WTC11 (cell line): ENCODE measurements at regions not wholly inside any gene's neighbourhood (a gene's known extent, or its start where the extent isn't known, plus 50 kb on each side); places are given as distances from the start of the nearest gene placed in this dataset.

Experiments used
- ATAC-seq: fragments of 200-7000 bp; cut with Tn5 transposase; 2 replicates; pipeline ENCODE4 v1.10.0; 2021; ENCODE audit warnings: mild to moderate bottlenecking, moderate library complexity
- CTCF ChIA-PET: fragments of 300-600 bp; sonication (Branson Sonifier 250); formaldehyde crosslinking; loops from one replicate; lab custom pipeline; 2021; ENCODE audit warnings: antibody characterized with exemption; lab: Charles Lee
- POLR2A ChIA-PET: fragments of 350-600 bp; sonication (Branson Sonifier 250); formaldehyde crosslinking; loops from one replicate; lab custom pipeline; 2021; ENCODE audit warnings: antibody characterized with exemption; lab: Charles Lee
- DNase-seq: peaks from one replicate; pipeline ENCODE4 v3.0.0; 2021; ENCODE audit warnings: low spot score
- H3K27ac Mint-ChIP-seq: 2 replicates; pipeline ENCODE4 v1.8.0; 2021; ENCODE audit warnings: mixed read lengths
- H3K27me3 Mint-ChIP-seq: 2 replicates; pipeline ENCODE4 v1.8.0; 2021; ENCODE audit warnings: low read depth, mild to moderate bottlenecking, moderate library complexity, mixed read lengths
- H3K36me3 Mint-ChIP-seq: 2 replicates; pipeline ENCODE4 v1.8.0; 2021; ENCODE audit warnings: mixed read lengths
- H3K4me1 Mint-ChIP-seq: 2 replicates; pipeline ENCODE4 v1.8.0; 2022; ENCODE audit warnings: mixed read lengths
- H3K4me3 Mint-ChIP-seq: 2 replicates; pipeline ENCODE4 v1.8.0; 2021; ENCODE audit warnings: mild to moderate bottlenecking, moderate library complexity, mixed read lengths
- H3K9me3 Mint-ChIP-seq: 2 replicates; pipeline ENCODE4 v1.8.0; 2021; ENCODE audit warnings: mixed read lengths
- E2F4 ChIP-seq: sonication (generic); formaldehyde crosslinking; IDR thresholded peaks from 2 replicates; pipeline ENCODE4 v1.8.1; 2022; ENCODE audit warnings: low read depth, mild to moderate bottlenecking, moderate library complexity, missing genetic modification reagents, borderline replicate concordance
- EMX1 ChIP-seq: fragments of 250-450 bp; sonication (Bioruptor Pico); IDR thresholded peaks from 2 replicates; pipeline ENCODE4 v1.8.0; 2021; ENCODE audit warnings: mild to moderate bottlenecking
- ETV6 ChIP-seq: sonication (generic); formaldehyde crosslinking; IDR thresholded peaks from 2 replicates; pipeline ENCODE4 v1.8.1; 2022; ENCODE audit warnings: mild to moderate bottlenecking, missing genetic modification reagents
- FOXP1 ChIP-seq: sonication (generic); formaldehyde crosslinking; IDR thresholded peaks from 2 replicates; pipeline ENCODE4 v1.8.0; 2022; ENCODE audit warnings: missing genetic modification reagents, mild to moderate bottlenecking, moderate library complexity, borderline replicate concordance
- HMGA2 ChIP-seq: fragments of 250-450 bp; sonication (Bioruptor Pico); IDR thresholded peaks from 2 replicates; pipeline ENCODE4 v1.4.0; 2021; ENCODE audit warnings: mild to moderate bottlenecking, moderate library complexity
- KAT7 ChIP-seq: sonication (generic); formaldehyde crosslinking; IDR thresholded peaks from 2 replicates; pipeline ENCODE4 v1.8.1; 2023; ENCODE audit warnings: missing genetic modification reagents, mild to moderate bottlenecking, borderline replicate concordance
- MXD4 ChIP-seq: fragments of 250-450 bp; sonication (Bioruptor Pico); IDR thresholded peaks from 2 replicates; pipeline ENCODE4 v1.8.0; 2021; ENCODE audit warnings: mild to moderate bottlenecking, moderate library complexity, borderline replicate concordance
- NR2C2 ChIP-seq: sonication (generic); formaldehyde crosslinking; IDR thresholded peaks from 2 replicates; pipeline ENCODE4 v1.8.0; 2022; ENCODE audit warnings: mild to moderate bottlenecking, missing genetic modification reagents
- NR3C1 ChIP-seq: sonication (generic); formaldehyde crosslinking; conservative IDR thresholded peaks from 2 replicates; pipeline ENCODE4 v1.8.1; 2023; ENCODE audit warnings: low read depth, mild to moderate bottlenecking, missing genetic modification reagents
- RORB ChIP-seq: fragments of 250-450 bp; sonication (Bioruptor Pico); IDR thresholded peaks from 2 replicates; pipeline ENCODE4 v1.9.0; 2021; ENCODE audit warnings: mild to moderate bottlenecking
- SMAD3 ChIP-seq: sonication (generic); formaldehyde crosslinking; IDR thresholded peaks from 2 replicates; pipeline ENCODE4 v1.8.0; 2022; ENCODE audit warnings: missing genetic modification reagents, mild to moderate bottlenecking, borderline replicate concordance
- USF2 ChIP-seq: sonication (generic); formaldehyde crosslinking; IDR thresholded peaks from 2 replicates; pipeline ENCODE4 v1.8.1; 2023; ENCODE audit warnings: mild to moderate bottlenecking, missing genetic modification reagents, moderate library complexity
- ZBTB21 ChIP-seq: sonication (generic); formaldehyde crosslinking; IDR thresholded peaks from 2 replicates; pipeline ENCODE4 v1.8.1; 2023; ENCODE audit warnings: mild to moderate bottlenecking, missing genetic modification reagents, borderline replicate concordance
- ZBTB43 ChIP-seq: sonication (generic); formaldehyde crosslinking; IDR thresholded peaks from 2 replicates; pipeline ENCODE4 v1.8.1; 2023; ENCODE audit warnings: mild to moderate bottlenecking, missing genetic modification reagents
- TF ChIP-seq, protein P1 (sequence below): sonication (generic); formaldehyde crosslinking; IDR thresholded peaks from 2 replicates; pipeline ENCODE4 v1.8.1; 2022; ENCODE audit warnings: mild to moderate bottlenecking, moderate library complexity, missing genetic modification reagents
- TF ChIP-seq, protein P2 (sequence below): fragments of 250-450 bp; sonication (Bioruptor Pico); IDR thresholded peaks from 2 replicates; pipeline ENCODE4 v1.8.0; 2021; ENCODE audit warnings: mild to moderate bottlenecking
- TF ChIP-seq, protein P3 (sequence below): sonication (generic); formaldehyde crosslinking; IDR thresholded peaks from 2 replicates; pipeline ENCODE4 v1.8.1; 2023; ENCODE audit warnings: mild to moderate bottlenecking, missing genetic modification reagents, borderline replicate concordance

DNA sequence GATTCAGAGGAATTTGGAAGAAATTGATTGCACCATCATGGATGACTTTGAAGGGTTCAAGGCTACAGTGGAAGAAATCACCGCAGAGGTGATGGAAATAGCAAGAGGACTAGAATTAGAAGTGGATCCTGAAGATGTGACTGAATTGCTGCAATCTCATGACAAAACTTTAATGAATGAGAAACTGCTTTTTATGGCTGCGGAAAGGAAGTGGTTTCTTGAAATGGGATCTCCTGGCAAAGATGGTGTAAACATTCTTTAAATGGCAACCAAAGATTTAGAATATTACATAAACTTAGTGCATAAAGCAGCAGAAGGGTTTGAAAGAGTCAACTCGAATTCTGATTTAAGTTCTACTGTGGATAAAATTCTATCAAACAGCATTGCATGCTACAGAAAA lies 698.6 kb downstream of the PLA2G4A start (continued):
- TF ChIP-seq, protein P1, sequence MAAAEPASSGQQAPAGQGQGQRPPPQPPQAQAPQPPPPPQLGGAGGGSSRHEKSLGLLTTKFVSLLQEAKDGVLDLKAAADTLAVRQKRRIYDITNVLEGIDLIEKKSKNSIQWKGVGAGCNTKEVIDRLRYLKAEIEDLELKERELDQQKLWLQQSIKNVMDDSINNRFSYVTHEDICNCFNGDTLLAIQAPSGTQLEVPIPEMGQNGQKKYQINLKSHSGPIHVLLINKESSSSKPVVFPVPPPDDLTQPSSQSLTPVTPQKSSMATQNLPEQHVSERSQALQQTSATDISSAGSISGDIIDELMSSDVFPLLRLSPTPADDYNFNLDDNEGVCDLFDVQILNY, result no peak
- TF ChIP-seq RORB (CRISPR knock-in tag) (no peak), ETV6 (no peak), KAT7 (CRISPR knock-in tag) (no peak), USF2 (CRISPR knock-in tag) (no peak)
- TF ChIP-seq, protein P2, sequence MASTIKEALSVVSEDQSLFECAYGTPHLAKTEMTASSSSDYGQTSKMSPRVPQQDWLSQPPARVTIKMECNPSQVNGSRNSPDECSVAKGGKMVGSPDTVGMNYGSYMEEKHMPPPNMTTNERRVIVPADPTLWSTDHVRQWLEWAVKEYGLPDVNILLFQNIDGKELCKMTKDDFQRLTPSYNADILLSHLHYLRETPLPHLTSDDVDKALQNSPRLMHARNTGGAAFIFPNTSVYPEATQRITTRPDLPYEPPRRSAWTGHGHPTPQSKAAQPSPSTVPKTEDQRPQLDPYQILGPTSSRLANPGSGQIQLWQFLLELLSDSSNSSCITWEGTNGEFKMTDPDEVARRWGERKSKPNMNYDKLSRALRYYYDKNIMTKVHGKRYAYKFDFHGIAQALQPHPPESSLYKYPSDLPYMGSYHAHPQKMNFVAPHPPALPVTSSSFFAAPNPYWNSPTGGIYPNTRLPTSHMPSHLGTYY (CRISPR knock-in tag), result no peak
- TF ChIP-seq, all 79 proteins: peak for 0

- no peaks in the 10 kb centered on the region for H3K4me1 Mint-ChIP-seq
- ATAC-seq, result no peak
- H3K36me3 Mint-ChIP-seq, result no peaks in the 10 kb centered on the region
- ChIA-PET CTCF (interaction anchor here (0.6 kb wide), 1 partner anchor 8 kb away, joined by 5 read pairs; no protein-coding TSS in a partner anchor), POLR2A (no interaction called here)
- H3K9me3 Mint-ChIP-seq, result peaks cover 6% of the 10 kb centered on the region
- no peak overlapping the region for H3K4me3 Mint-ChIP-seq
- no peak for TF ChIP-seq SMAD3 (CRISPR knock-in tag)
- TF ChIP-seq, all 79 proteins: peak for 0
- Mint-ChIP-seq H3K27me3 (no peaks in the 10 kb centered on the region), H3K27ac (no peak overlapping the region)
- DNase-seq, result no peak
Observed at GRCh38 chr1:187537936-187538335, 709.2 kb downstream of the PLA2G4A start.

DNA sequence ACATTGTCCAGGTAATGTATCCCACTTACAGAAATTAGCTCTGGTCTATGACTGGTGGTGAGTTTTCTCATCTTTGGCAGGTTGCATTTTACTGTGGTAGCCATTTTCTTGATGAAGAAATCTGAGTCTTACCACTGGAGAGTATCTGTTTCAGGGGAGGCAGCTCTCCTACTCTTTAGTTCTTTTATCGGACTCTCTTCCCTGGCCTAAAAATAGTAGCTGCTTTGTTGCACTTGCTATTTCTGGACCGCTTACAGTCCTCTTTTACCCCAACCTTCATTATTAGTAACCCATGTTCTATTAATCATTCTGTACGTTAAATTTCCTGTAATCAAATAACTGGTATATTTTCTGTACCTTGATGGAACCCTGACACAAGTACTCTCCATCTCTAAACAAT lies 720.8 kb downstream of the PLA2G4A start:
- TF ChIP-seq ZBTB21 (CRISPR knock-in tag) (no peak), EMX1 (no peak), E2F4 (no peak), NR2C2 (CRISPR knock-in tag) (no peak), NR3C1 (CRISPR knock-in tag) (no peak), ZBTB43 (CRISPR knock-in tag) (no peak), MXD4 (CRISPR knock-in tag) (no peak), HMGA2 (CRISPR knock-in tag) (no peak), FOXP1 (CRISPR knock-in tag) (no peak)
- TF ChIP-seq, protein P3, sequence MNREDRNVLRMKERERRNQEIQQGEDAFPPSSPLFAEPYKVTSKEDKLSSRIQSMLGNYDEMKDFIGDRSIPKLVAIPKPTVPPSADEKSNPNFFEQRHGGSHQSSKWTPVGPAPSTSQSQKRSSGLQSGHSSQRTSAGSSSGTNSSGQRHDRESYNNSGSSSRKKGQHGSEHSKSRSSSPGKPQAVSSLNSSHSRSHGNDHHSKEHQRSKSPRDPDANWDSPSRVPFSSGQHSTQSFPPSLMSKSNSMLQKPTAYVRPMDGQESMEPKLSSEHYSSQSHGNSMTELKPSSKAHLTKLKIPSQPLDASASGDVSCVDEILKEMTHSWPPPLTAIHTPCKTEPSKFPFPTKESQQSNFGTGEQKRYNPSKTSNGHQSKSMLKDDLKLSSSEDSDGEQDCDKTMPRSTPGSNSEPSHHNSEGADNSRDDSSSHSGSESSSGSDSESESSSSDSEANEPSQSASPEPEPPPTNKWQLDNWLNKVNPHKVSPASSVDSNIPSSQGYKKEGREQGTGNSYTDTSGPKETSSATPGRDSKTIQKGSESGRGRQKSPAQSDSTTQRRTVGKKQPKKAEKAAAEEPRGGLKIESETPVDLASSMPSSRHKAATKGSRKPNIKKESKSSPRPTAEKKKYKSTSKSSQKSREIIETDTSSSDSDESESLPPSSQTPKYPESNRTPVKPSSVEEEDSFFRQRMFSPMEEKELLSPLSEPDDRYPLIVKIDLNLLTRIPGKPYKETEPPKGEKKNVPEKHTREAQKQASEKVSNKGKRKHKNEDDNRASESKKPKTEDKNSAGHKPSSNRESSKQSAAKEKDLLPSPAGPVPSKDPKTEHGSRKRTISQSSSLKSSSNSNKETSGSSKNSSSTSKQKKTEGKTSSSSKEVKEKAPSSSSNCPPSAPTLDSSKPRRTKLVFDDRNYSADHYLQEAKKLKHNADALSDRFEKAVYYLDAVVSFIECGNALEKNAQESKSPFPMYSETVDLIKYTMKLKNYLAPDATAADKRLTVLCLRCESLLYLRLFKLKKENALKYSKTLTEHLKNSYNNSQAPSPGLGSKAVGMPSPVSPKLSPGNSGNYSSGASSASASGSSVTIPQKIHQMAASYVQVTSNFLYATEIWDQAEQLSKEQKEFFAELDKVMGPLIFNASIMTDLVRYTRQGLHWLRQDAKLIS (CRISPR knock-in tag), result no peak
- H3K27ac Mint-ChIP-seq, result no peak overlapping the region
- ChIA-PET POLR2A (no interaction called here), CTCF (no interaction called here)
- peaks cover 33% of the 10 kb centered on the region for H3K9me3 Mint-ChIP-seq
- ATAC-seq (no peak), DNase-seq (no peak)
- no peaks in the 10 kb centered on the region for H3K4me1 Mint-ChIP-seq
- H3K27me3 Mint-ChIP-seq, result no peaks in the 10 kb centered on the region
- H3K4me3 Mint-ChIP-seq, result no peak overlapping the region
- H3K36me3 Mint-ChIP-seq, result peaks cover 13% of the 10 kb centered on the region
